ENCODE measurements at regions not wholly inside any gene's neighbourhood (a gene's known extent, or its start where the extent isn't known, plus 50 kb on each side); places are given as distances from the start of the nearest gene placed in this dataset.

DNA sequence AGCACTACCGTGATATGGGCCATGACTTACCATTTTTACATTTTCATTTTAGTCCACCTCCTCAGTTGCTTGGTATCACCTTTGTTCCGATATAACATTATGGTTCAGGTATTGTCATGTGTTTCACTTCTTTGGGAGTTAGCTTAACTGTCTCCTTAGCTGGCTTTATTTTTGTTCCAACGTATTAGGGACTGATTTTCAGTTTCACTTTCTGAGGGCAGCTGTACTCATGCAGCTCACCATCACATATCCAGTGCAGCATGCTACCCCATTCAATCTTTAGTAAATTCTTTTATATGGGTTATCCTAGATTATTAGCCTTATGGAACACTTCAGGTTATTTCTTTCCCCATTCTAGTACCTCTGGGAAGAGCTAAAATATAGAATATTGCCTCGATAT lies 362.2 kb upstream of the IRAK1BP1 start:
- TF ChIP-seq, protein P1, sequence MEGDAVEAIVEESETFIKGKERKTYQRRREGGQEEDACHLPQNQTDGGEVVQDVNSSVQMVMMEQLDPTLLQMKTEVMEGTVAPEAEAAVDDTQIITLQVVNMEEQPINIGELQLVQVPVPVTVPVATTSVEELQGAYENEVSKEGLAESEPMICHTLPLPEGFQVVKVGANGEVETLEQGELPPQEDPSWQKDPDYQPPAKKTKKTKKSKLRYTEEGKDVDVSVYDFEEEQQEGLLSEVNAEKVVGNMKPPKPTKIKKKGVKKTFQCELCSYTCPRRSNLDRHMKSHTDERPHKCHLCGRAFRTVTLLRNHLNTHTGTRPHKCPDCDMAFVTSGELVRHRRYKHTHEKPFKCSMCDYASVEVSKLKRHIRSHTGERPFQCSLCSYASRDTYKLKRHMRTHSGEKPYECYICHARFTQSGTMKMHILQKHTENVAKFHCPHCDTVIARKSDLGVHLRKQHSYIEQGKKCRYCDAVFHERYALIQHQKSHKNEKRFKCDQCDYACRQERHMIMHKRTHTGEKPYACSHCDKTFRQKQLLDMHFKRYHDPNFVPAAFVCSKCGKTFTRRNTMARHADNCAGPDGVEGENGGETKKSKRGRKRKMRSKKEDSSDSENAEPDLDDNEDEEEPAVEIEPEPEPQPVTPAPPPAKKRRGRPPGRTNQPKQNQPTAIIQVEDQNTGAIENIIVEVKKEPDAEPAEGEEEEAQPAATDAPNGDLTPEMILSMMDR (IDR thresholded peaks at IDR 0.05; ENCODE audit: low read depth, low read length): no peak
- H3K4me3 ChIP-seq (replicated peaks in 1 of 2; ENCODE audit: low read depth in 2 of 2, low read length in 2 of 2): no peak overlapping the region
- no peak for DNase-seq (ENCODE audit: low read depth in 2 of 2)

DNA sequence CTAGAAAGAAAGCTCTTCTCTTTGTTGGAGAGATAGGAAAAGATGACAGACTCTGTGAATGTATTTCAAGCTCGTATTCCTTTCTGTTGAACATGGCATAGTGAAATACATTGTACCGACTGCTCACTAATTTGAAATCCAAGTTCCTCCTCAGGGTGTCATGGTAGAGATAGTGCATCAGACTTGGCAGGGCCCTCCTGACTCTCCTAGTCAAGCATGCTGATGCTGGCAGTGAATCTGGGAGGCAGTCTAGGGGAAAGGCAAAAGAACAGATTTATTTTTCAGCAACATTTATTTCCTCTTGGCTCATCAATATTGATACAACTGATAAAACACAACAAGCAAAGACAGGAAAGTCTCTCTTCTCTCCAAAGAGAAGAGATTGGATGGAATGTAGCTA lies 356.3 kb upstream of the IRAK1BP1 start:
- DNase-seq (ENCODE audit: low read depth in 2 of 2): no peak
- H3K4me3 ChIP-seq (replicated peaks in 1 of 2; ENCODE audit: low read depth in 2 of 2, low read length in 2 of 2): no peak overlapping the region
- TF ChIP-seq, protein P1 (IDR thresholded peaks at IDR 0.05; ENCODE audit: low read depth, low read length): no peak

GRCh38 chr6:78513856-78514255 lies 353.5 kb upstream of the IRAK1BP1 start:
- TF ChIP-seq, protein P1 (IDR thresholded peaks at IDR 0.05; ENCODE audit: low read depth, low read length): peak; percentile 20
- no peak overlapping the region for H3K4me3 ChIP-seq (replicated peaks in 1 of 2; ENCODE audit: low read depth in 2 of 2, low read length in 2 of 2)
- DNase-seq (ENCODE audit: low read depth in 2 of 2): peak in 1 of 2 donors; percentile 38

GRCh38 chr6:78515271-78515670 lies 352.1 kb upstream of the IRAK1BP1 start:
- no peak overlapping the region for H3K4me3 ChIP-seq (replicated peaks in 1 of 2; ENCODE audit: low read depth in 2 of 2, low read length in 2 of 2)
- no peak for DNase-seq (ENCODE audit: low read depth in 2 of 2)
- TF ChIP-seq, protein P1 (IDR thresholded peaks at IDR 0.05; ENCODE audit: low read depth, low read length): no peak

DNA sequence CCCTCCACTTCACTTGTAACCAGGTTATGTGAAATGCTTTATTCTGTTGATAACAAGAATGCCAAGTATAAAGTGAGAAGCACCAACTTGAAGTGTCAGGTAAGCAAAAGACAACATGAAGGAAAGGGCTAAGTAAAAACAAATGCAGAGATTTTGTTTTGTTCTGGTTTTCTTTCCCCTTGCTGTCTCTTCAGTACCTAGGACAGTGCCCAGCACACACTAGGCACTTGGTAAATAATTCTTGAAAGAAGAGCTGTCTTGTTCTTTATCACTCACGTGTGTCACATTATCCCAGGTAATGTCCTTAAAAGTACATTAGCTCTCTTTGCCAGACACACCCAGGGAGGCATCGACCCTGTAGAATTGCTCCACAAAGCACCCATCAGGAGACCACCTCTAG lies 350.0 kb upstream of the IRAK1BP1 start:
- TF ChIP-seq, protein P1 (IDR thresholded peaks at IDR 0.05; ENCODE audit: low read depth, low read length): no peak
- H3K4me3 ChIP-seq (replicated peaks in 1 of 2; ENCODE audit: low read depth in 2 of 2, low read length in 2 of 2): no peak overlapping the region
- no peak for DNase-seq (ENCODE audit: low read depth in 2 of 2)

GRCh38 chr6:78523622-78524021 lies 343.7 kb upstream of the IRAK1BP1 start:
- TF ChIP-seq, protein P1 (IDR thresholded peaks at IDR 0.05; ENCODE audit: low read depth, low read length): no peak
- no peak for DNase-seq (ENCODE audit: low read depth in 2 of 2)
- no peak overlapping the region for H3K4me3 ChIP-seq (replicated peaks in 1 of 2; ENCODE audit: low read depth in 2 of 2, low read length in 2 of 2)

DNA sequence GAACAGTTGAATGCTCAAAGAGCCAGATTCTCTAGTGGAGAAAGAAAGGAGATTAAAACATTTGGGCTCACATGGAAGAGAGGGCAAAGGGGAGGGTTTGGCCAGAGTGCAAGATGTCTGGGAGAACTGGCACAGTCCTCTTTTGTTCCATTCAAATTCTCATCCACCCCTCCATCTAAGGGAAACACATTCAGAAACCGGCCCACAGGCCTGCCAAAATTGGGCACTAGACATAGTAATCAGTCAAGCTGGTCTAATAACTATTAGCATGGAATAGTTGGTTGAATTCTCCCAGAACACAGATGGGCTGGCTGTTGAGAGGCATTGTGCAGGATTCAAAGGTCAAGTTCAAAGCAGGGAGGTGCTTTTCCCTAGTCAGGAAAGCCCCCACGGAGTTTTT lies 341.4 kb upstream of the IRAK1BP1 start:
- H3K4me3 ChIP-seq (replicated peaks in 1 of 2; ENCODE audit: low read depth in 2 of 2, low read length in 2 of 2): no peak overlapping the region
- TF ChIP-seq, protein P1 (IDR thresholded peaks at IDR 0.05; ENCODE audit: low read depth, low read length): no peak
- DNase-seq (ENCODE audit: low read depth in 2 of 2): no peak

Measured in cardiac fibroblast (primary cell).